ENCODE measurements at regions not wholly inside any gene's neighbourhood (a gene's known extent, or its start where the extent isn't known, plus 50 kb on each side); places are given as distances from the start of the nearest gene placed in this dataset.

GRCh38 chr5:124692950-124693349 is 53.5 kb downstream of the ZNF608 start:
- Mint-ChIP-seq H3K36me3 (ENCODE audit: low read depth) (no peaks in the 10 kb centered on the region), H3K27ac (no peak overlapping the region), H3K27me3 (peaks cover 4% of the 10 kb centered on the region), H3K4me3 (no peak overlapping the region), H3K4me1 (ENCODE audit: low read depth) (no peaks in the 10 kb centered on the region), H3K9me3 (no peaks in the 10 kb centered on the region)
- DNase-seq: no peak

GRCh38 chr5:124692324-124692723 is 54.1 kb downstream of the ZNF608 start:
- Mint-ChIP-seq H3K4me3 (no peak overlapping the region), H3K27ac (no peak overlapping the region), H3K9me3 (no peaks in the 10 kb centered on the region), H3K36me3 (ENCODE audit: low read depth) (no peaks in the 10 kb centered on the region), H3K4me1 (ENCODE audit: low read depth) (no peaks in the 10 kb centered on the region), H3K27me3 (peaks cover 4% of the 10 kb centered on the region)
- no peak for DNase-seq

GRCh38 chr5:124689653-124690052 is 56.8 kb downstream of the ZNF608 start:
- Mint-ChIP-seq H3K36me3 (ENCODE audit: low read depth) (no peaks in the 10 kb centered on the region), H3K27me3 (no peaks in the 10 kb centered on the region), H3K9me3 (no peaks in the 10 kb centered on the region), H3K4me1 (ENCODE audit: low read depth) (no peaks in the 10 kb centered on the region), H3K27ac (no peak overlapping the region), H3K4me3 (no peak overlapping the region)
- DNase-seq: no peak

GRCh38 chr5:124686239-124687004 is 60.0 kb downstream of the ZNF608 start:
- DNase-seq: no peak
- no peaks in the 10 kb centered on the region for H3K36me3 Mint-ChIP-seq (ENCODE audit: low read depth)
- H3K4me1 Mint-ChIP-seq (ENCODE audit: low read depth): no peaks in the 10 kb centered on the region
- peaks cover 3% of the 10 kb centered on the region for H3K27me3 Mint-ChIP-seq
- H3K4me3 Mint-ChIP-seq: no peak overlapping the region
- H3K9me3 Mint-ChIP-seq: no peaks in the 10 kb centered on the region
- no peak overlapping the region for H3K27ac Mint-ChIP-seq

- Mint-ChIP-seq H3K27ac (no peak overlapping the region), H3K4me3 (no peak overlapping the region), H3K36me3 (ENCODE audit: low read depth) (no peaks in the 10 kb centered on the region), H3K27me3 (peaks cover 3% of the 10 kb centered on the region), H3K9me3 (no peaks in the 10 kb centered on the region), H3K4me1 (ENCODE audit: low read depth) (no peaks in the 10 kb centered on the region)
- no peak for DNase-seq
Observed at GRCh38 chr5:124685404-124685930, 61.0 kb downstream of the ZNF608 start.

- H3K4me1 Mint-ChIP-seq (ENCODE audit: low read depth): no peaks in the 10 kb centered on the region
- H3K9me3 Mint-ChIP-seq: no peaks in the 10 kb centered on the region
- no peak overlapping the region for H3K4me3 Mint-ChIP-seq
- no peak for DNase-seq
- peaks cover 3% of the 10 kb centered on the region for H3K27me3 Mint-ChIP-seq
- H3K27ac Mint-ChIP-seq: no peak overlapping the region
- H3K36me3 Mint-ChIP-seq (ENCODE audit: low read depth): no peaks in the 10 kb centered on the region
Observed at GRCh38 chr5:124683917-124684555, 62.4 kb downstream of the ZNF608 start.

GRCh38 chr5:124679578-124680199 is 66.8 kb downstream of the ZNF608 start:
- no peaks in the 10 kb centered on the region for H3K4me1 Mint-ChIP-seq (ENCODE audit: low read depth)
- no peaks in the 10 kb centered on the region for H3K36me3 Mint-ChIP-seq (ENCODE audit: low read depth)
- DNase-seq: no peak
- H3K4me3 Mint-ChIP-seq: no peak overlapping the region
- H3K27ac Mint-ChIP-seq: no peak overlapping the region
- H3K9me3 Mint-ChIP-seq: no peaks in the 10 kb centered on the region
- H3K27me3 Mint-ChIP-seq: peaks cover 8% of the 10 kb centered on the region

GRCh38 chr5:124678922-124679519 is 67.4 kb downstream of the ZNF608 start:
- Mint-ChIP-seq H3K4me1 (ENCODE audit: low read depth) (no peaks in the 10 kb centered on the region), H3K4me3 (no peak overlapping the region), H3K27me3 (peaks cover 8% of the 10 kb centered on the region), H3K9me3 (no peaks in the 10 kb centered on the region), H3K27ac (no peak overlapping the region), H3K36me3 (ENCODE audit: low read depth) (no peaks in the 10 kb centered on the region)
- no peak for DNase-seq

GRCh38 chr5:124678468-124678867 is 68.0 kb downstream of the ZNF608 start:
- no peak for DNase-seq
- Mint-ChIP-seq H3K27ac (no peak overlapping the region), H3K9me3 (no peaks in the 10 kb centered on the region), H3K27me3 (peaks cover 8% of the 10 kb centered on the region), H3K36me3 (ENCODE audit: low read depth) (no peaks in the 10 kb centered on the region), H3K4me3 (no peak overlapping the region), H3K4me1 (ENCODE audit: low read depth) (no peaks in the 10 kb centered on the region)

- Mint-ChIP-seq H3K27ac (no peak overlapping the region), H3K4me1 (ENCODE audit: low read depth) (no peaks in the 10 kb centered on the region), H3K4me3 (no peak overlapping the region), H3K36me3 (ENCODE audit: low read depth) (no peaks in the 10 kb centered on the region), H3K27me3 (peaks cover 5% of the 10 kb centered on the region), H3K9me3 (no peaks in the 10 kb centered on the region)
- no peak for DNase-seq
Observed at GRCh38 chr5:124677374-124678351, 68.8 kb downstream of the ZNF608 start.

GRCh38 chr5:124675931-124676846 is 70.2 kb downstream of the ZNF608 start:
- no peak for DNase-seq

DNA sequence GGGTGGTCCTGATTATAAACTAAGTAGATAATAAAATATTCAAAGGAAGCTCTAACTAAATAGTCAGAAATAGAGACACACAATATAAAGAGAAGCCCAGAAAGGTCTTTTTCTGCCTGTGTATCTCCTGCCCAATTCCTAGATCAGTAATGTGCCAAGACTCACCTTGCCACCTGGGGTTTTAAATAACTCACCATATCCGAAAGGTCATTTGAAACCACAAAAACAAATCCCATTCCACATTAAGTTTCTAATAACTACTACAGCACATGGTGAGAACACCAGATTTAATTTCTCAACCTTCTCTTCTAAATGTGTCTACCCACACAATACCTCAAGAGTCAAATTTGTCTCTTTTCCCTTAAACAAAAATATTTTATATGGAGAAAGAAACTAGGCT is 75.2 kb downstream of the ZNF608 start:
- Mint-ChIP-seq H3K9me3 (no peaks in the 10 kb centered on the region), H3K27ac (no peak overlapping the region), H3K27me3 (no peaks in the 10 kb centered on the region), H3K36me3 (ENCODE audit: low read depth) (no peaks in the 10 kb centered on the region), H3K4me3 (no peak overlapping the region), H3K4me1 (ENCODE audit: low read depth) (no peaks in the 10 kb centered on the region)
- no peak for DNase-seq

More at GRCh38 chr5:124675931-124676846, 70.2 kb downstream of the ZNF608 start:
- Mint-ChIP-seq H3K27ac (no peak overlapping the region), H3K9me3 (no peaks in the 10 kb centered on the region), H3K4me3 (no peak overlapping the region), H3K27me3 (peaks cover 5% of the 10 kb centered on the region), H3K36me3 (ENCODE audit: low read depth) (no peaks in the 10 kb centered on the region), H3K4me1 (ENCODE audit: low read depth) (no peaks in the 10 kb centered on the region)

GRCh38 chr5:124670722-124671184 is 75.7 kb downstream of the ZNF608 start:
- Mint-ChIP-seq H3K36me3 (ENCODE audit: low read depth) (no peaks in the 10 kb centered on the region), H3K27ac (no peak overlapping the region), H3K27me3 (no peaks in the 10 kb centered on the region), H3K4me3 (no peak overlapping the region), H3K9me3 (no peaks in the 10 kb centered on the region), H3K4me1 (ENCODE audit: low read depth) (no peaks in the 10 kb centered on the region)
- no peak for DNase-seq
